Rectal smooth muscle tissue (tissue), 1 donor: ENCODE measurements at regions not wholly inside any gene's neighbourhood (a gene's known extent, or its start where the extent isn't known, plus 50 kb on each side); places are given as distances from the start of the nearest gene placed in this dataset.

Source experiments
- H3K27ac ChIP-seq: one replicate; pipeline ENCODE4 v1.7.0; 2013; ENCODE audit warnings: low read depth, low read length, inconsistent platforms
- H3K27me3 ChIP-seq: one replicate; pipeline ENCODE4 v1.7.0; 2013; ENCODE audit warnings: low read length; ENCODE audit not compliant: control insufficient read depth, insufficient read depth
- H3K36me3 ChIP-seq: one replicate; pipeline ENCODE4 v1.7.0; 2013; ENCODE audit warnings: low read length; ENCODE audit not compliant: control insufficient read depth, insufficient read depth
- H3K4me1 ChIP-seq: one replicate; pipeline ENCODE4 v1.7.0; 2013; ENCODE audit warnings: low read length; ENCODE audit not compliant: control insufficient read depth, insufficient read depth
- H3K4me3 ChIP-seq: one replicate; pipeline ENCODE4 v1.7.0; 2013; ENCODE audit warnings: low read length
- H3K9ac ChIP-seq: one replicate; pipeline ENCODE4 v1.7.0; 2013; ENCODE audit warnings: low read length

DNA sequence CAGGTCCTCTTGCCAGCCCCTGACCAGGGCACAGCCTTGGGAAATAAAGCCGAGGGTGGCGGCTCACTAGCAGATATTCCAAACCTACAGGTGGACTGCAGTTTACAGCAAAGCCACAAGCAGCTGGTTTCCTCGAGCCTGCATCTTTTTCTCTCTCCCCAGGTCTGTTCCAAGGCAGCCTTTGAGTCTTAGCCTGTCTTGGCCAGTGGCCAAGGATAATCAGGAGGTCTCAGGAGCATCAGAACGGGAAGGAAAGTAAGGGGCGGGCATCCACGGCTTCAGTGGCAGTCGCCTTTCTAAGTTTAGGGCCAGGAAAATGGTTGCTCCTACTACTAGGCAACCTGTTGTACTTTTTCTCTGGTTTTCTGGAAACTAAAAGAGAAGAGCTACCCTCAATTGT is 219.7 kb upstream of the ZMIZ1 start:
- Histone ChIP-seq H3K27ac (no peak overlapping the region), H3K9ac (no peak overlapping the region), H3K4me1 (no peaks in the 10 kb centered on the region), H3K4me3 (no peak overlapping the region), H3K36me3 (no peaks in the 10 kb centered on the region), H3K27me3 (no peaks in the 10 kb centered on the region)

DNA sequence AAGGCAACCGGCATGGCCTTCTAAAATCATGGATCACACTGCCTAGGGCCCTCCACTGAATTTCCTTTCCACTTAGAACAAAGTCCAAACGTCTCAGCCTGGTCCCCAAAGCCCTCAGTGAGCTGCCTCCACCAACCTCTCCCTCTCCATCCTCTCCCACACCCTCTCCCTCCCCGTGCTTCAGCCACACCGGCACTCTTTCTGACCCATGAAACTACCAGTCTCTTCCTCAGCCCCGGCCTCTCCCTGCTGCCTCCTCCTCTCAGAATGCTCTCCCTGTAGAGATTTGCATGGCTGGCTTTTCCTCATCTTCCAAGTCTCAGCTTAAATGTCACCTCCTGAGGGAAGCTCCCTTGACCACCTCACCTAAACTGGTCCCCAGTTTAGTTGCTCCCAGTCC is 219.0 kb upstream of the ZMIZ1 start:
- Histone ChIP-seq H3K4me3 (no peak overlapping the region), H3K27ac (no peak overlapping the region), H3K9ac (no peak overlapping the region), H3K4me1 (no peaks in the 10 kb centered on the region), H3K27me3 (no peaks in the 10 kb centered on the region), H3K36me3 (no peaks in the 10 kb centered on the region)

DNA sequence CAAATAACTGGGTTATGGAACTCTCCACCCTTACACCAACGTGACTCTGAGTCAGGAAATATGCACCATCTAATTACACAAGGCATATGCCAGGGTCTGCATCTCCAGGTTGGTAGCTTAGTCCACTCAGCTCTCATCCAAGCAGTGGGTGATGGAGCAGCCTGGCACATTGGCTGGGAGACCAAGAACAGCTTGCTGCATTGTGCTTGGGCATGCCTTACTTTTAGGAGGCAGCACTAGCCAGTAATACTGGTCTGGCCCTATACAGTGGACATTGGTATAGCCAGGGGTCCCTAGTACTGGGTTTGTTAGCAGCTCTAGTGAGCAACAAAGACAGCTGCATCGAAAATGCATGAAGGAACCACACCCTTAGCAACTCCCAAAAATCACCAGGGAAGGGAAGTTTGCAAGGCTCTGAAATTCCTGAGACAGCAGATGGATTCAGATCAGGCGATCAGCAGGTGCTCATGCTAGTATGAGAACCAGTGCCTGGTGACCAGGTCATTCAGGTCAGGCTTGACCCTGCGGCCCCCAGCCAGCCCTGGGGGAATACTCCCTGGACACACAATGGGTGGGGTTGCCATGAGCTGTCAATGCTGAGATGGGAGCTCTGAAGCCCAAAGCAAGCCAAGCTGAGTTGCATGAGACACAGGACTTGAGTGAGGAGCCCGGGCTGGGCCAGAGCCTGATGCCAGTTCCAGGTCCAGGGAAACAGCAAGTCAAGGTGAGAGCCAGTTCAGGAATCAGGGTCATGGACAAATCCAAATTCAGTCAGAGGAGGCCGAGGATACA is 217.9 kb upstream of the ZMIZ1 start:
- Histone ChIP-seq H3K9ac (no peak overlapping the region), H3K4me3 (no peak overlapping the region), H3K27me3 (no peaks in the 10 kb centered on the region), H3K4me1 (no peaks in the 10 kb centered on the region), H3K27ac (no peak overlapping the region), H3K36me3 (no peaks in the 10 kb centered on the region)

DNA sequence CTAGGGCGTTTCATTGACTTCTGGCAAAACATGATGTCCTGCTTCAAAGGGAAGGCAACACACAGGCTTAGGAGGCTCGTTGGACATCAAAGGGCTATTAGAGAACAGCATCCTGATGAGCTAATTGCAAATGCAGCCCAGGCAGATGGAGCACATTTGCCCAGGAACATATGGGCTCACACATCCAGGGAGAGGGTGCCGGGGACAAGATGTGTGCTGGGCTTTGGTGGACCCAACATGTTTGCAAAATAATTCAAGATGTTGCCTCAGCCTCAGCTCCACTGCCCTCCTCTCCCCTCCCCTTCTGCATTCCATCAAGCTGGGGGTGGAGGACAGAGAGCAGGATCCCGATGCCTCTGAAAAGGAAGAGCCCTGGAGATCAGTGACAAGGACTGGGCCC is 217.1 kb upstream of the ZMIZ1 start:
- no peak overlapping the region for H3K9ac ChIP-seq
- no peaks in the 10 kb centered on the region for H3K27me3 ChIP-seq
- no peak overlapping the region for H3K4me3 ChIP-seq
- H3K4me1 ChIP-seq, result no peaks in the 10 kb centered on the region
- no peak overlapping the region for H3K27ac ChIP-seq
- H3K36me3 ChIP-seq, result no peaks in the 10 kb centered on the region

DNA sequence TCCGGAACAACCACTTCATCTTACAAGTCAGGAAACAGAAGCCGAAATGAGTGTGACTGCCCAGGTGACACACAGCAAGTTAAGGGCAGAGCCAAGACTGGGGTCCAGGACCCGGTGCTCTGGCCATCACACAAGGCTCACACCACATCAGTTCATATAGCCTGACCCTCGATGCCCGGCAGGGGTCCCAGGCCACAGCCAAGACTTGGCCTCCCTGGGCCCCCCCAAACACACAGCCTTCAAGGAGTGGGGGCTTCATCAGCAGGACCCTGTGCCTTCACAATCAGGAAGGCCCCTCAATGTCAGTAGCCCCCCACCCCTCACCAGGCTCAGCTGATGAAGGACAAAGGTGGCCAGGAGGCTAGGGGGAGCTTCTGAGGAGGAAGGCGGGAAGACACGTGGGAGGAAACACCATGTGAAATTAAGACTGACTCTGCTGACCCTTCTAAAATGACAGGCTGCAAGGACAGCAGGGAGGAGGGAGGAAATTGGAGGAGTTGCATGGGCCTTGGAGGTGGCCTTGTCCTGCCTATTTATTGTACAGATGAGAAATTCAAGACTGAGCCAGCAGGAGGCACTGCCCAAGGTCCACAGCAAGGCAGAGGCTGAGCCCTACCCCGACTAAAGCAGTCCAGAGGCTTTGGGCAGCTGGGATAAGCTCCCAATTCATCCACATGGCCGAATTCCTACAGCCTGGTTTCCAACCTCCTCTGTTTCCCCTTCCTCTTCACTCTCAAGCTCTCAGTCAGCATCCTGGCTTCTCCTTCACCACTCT is 216.1 kb upstream of the ZMIZ1 start:
- no peaks in the 10 kb centered on the region for H3K27me3 ChIP-seq
- no peaks in the 10 kb centered on the region for H3K36me3 ChIP-seq
- H3K4me1 ChIP-seq, result no peaks in the 10 kb centered on the region
- no peak overlapping the region for H3K27ac ChIP-seq
- H3K4me3 ChIP-seq, result no peak overlapping the region
- H3K9ac ChIP-seq, result no peak overlapping the region

DNA sequence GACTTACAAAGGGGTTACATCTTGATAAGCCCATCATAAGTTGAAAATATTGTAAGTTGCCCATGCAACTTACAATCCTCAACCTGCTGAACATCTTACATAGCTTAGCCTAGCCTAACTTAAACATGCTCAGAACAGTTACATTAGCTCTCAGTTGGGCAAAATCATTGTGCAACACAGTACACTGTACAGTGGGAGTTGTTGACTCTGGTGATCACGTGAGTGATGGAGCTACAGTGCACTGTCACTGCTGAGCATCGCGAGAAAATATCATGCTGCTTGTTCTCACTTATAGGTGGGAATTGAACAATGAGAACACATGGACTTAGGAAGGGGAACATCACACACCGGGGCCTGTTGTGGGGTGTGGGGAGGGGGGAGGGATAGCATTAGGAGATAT is 214.9 kb upstream of the ZMIZ1 start:
- Histone ChIP-seq H3K36me3 (no peaks in the 10 kb centered on the region), H3K4me3 (no peak overlapping the region), H3K27me3 (no peaks in the 10 kb centered on the region), H3K27ac (no peak overlapping the region), H3K9ac (no peak overlapping the region), H3K4me1 (no peaks in the 10 kb centered on the region)

DNA sequence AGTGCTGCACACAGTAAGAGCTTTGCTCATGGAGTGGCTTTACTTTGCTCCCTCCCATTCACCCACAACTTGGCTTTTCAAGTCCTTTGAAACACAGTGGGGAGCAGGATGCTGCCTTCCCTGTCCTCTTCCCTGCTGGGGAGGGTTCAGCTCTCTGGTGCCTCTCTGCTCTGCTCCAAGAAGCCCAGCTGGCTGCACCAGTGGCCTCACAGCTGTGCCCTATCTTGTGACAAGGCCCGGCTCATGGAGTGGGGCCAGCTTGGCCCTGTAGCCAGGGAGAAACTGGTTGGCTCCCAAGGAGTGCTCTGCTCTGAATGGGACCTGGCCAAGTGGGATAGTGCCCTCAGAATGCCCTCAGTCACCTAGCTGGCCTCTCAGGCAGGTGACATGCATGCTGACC is 212.3 kb upstream of the ZMIZ1 start:
- Histone ChIP-seq H3K4me3 (no peak overlapping the region), H3K27me3 (no peaks in the 10 kb centered on the region), H3K9ac (no peak overlapping the region), H3K27ac (no peak overlapping the region), H3K36me3 (no peaks in the 10 kb centered on the region), H3K4me1 (no peaks in the 10 kb centered on the region)

DNA sequence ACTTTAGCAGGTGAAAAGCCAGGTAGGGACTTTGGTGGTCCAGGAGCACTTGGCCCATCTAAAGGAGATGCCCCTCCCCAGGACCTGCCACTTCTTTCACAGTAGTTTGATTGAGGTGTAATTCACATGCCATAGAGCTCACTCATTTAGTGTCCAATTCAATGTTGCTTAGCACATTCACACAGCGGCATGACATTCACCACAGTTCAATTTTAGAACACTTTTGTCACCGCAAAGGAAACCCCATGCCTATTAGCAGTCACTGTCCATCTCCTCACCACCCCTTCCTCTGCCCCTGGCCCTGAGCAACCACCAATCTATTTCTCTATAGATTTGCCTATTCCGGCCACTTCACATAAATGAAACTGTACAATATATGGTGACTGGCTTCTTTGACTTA is 211.6 kb upstream of the ZMIZ1 start:
- Histone ChIP-seq H3K27ac (no peak overlapping the region), H3K9ac (no peak overlapping the region), H3K4me1 (no peaks in the 10 kb centered on the region), H3K27me3 (no peaks in the 10 kb centered on the region), H3K36me3 (no peaks in the 10 kb centered on the region), H3K4me3 (no peak overlapping the region)

DNA sequence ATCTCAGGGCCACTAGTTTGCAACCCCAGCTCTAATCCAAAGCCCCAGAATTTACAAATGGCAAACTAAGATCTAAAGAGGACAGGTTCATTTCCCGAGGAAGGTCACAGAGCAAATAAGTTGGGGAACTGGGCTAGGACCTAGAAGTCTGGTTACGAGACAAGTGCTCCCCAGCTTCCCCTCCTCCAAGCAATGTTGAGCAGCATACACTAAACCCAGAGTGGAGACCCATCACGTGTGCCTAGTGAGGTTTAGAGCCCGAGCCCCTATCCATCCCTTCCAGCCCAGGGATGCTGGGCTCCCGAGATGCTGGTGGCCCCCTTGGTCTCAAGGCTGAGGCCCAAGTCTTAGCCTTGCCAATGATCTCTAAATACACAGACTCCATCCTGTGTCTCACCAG is 209.5 kb upstream of the ZMIZ1 start:
- H3K27me3 ChIP-seq, result no peaks in the 10 kb centered on the region
- no peak overlapping the region for H3K27ac ChIP-seq
- no peak overlapping the region for H3K4me3 ChIP-seq
- no peaks in the 10 kb centered on the region for H3K36me3 ChIP-seq
- no peak overlapping the region for H3K9ac ChIP-seq
- H3K4me1 ChIP-seq, result no peaks in the 10 kb centered on the region

DNA sequence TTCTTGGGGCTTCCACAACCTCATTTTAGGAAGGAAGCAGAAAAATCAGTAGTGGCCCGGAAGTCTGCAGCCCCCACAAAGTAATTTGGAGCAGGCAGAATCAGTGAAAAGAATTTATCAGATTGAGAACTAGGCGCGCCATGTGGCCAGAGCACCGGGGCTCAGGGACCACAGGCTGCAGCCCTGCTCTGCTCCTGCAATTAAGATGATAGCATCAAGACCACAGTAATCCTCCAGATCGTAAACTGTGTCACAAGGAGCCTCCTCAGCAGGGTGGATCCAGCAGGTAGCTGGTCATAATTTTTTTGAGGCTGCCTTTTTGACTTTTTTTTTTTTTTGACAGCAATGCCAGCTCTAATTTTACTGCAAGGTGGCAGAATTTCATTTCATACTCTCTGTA is 209.0 kb upstream of the ZMIZ1 start:
- Histone ChIP-seq H3K4me3 (no peak overlapping the region), H3K36me3 (no peaks in the 10 kb centered on the region), H3K9ac (no peak overlapping the region), H3K4me1 (no peaks in the 10 kb centered on the region), H3K27me3 (no peaks in the 10 kb centered on the region), H3K27ac (no peak overlapping the region)

DNA sequence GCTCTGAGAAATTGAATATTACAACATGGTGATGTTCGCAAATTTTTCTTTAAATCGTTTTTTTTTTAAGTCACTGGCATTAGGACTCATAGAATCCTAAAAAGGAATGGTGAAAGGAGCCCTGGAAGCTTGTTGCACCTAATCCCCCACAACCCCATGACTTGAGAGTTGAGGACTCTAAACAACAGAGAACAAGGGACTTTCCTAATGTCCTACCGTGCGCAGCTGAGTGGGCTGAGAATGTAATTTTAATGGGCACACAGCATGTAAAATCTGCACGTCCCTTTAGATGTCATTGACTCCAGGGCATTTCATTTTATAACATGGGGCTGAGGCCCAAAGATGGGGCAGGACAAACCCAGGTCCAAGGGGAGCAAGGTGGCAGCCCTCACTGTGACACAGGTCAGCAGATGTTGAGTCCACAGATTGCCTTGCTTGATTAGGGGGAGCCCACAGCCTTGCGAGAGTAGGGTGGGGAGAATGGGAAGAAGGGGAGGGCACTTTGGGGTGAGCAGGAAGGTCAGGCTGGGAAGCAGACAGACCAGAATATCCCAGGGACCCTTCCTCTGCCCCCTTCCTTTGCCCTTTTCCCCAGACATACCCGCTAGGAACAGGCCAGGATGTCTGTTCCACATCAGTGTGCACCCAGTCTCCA is 208.4 kb upstream of the ZMIZ1 start:
- Histone ChIP-seq H3K4me3 (no peak overlapping the region), H3K9ac (no peak overlapping the region), H3K4me1 (no peaks in the 10 kb centered on the region), H3K27me3 (no peaks in the 10 kb centered on the region), H3K36me3 (no peaks in the 10 kb centered on the region), H3K27ac (no peak overlapping the region)

DNA sequence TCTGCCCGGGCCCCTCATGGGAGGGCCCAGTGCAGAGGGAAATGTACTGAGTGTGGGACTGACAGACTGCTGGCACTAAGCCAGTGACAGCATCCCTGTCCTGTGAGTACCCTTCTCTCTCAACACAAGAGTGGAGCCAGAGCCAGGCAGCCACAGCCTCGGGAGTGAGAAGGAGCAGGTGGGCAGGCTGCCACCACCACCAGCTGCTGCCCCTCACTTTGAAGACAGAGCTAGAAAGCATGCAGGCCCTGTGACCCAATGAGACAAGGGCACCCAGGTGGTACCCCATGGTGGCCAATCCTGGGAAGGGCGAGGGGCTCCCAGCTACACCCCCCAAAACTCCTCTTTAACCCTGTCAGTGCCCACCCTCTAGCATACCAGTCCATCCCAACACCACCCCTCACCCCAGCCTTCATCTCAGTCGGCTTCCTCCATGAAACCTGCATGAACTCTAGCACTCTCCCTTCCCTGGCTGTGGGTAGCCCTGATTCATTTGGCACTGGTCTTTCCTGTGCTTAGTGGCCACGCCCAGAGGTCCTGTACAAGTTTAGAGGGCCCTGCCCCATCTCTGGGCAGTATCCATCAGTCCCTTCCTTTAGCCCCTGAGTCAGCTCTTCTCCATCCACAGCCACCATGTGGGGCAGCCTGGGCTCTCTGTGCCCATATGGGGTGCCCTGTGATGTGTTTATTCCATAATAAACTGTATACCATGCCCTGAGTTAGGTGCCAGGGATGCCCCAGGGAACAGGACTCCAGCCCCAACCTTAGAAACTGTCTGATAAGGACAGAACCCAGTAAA is 207.0 kb upstream of the ZMIZ1 start:
- Histone ChIP-seq H3K27me3 (no peaks in the 10 kb centered on the region), H3K4me1 (no peaks in the 10 kb centered on the region), H3K27ac (no peak overlapping the region), H3K9ac (no peak overlapping the region), H3K36me3 (no peaks in the 10 kb centered on the region), H3K4me3 (no peak overlapping the region)
